GM12865 (cell line): ENCODE measurements at regions not wholly inside any gene's neighbourhood (a gene's known extent, or its start where the extent isn't known, plus 50 kb on each side); places are given as distances from the start of the nearest gene placed in this dataset.

Source experiments
- DNase-seq: peaks from one replicate; pipeline ENCODE4 v3.0.0; 2010; ENCODE audit warnings: low read depth
- H3K4me3 ChIP-seq: 2 replicates; pipeline ENCODE4 v1.5.1; 2011; ENCODE audit warnings: mild to moderate bottlenecking, low read depth, low read length, control low read depth
- CTCF ChIP-seq: IDR thresholded peaks from 2 replicates; pipeline ENCODE4 v1.5.1; 2011; ENCODE audit warnings: low read length, control low read depth, low read depth, inconsistent platforms; ENCODE audit not compliant: insufficient read depth; ENCODE audit errors: missing control alignments

DNA sequence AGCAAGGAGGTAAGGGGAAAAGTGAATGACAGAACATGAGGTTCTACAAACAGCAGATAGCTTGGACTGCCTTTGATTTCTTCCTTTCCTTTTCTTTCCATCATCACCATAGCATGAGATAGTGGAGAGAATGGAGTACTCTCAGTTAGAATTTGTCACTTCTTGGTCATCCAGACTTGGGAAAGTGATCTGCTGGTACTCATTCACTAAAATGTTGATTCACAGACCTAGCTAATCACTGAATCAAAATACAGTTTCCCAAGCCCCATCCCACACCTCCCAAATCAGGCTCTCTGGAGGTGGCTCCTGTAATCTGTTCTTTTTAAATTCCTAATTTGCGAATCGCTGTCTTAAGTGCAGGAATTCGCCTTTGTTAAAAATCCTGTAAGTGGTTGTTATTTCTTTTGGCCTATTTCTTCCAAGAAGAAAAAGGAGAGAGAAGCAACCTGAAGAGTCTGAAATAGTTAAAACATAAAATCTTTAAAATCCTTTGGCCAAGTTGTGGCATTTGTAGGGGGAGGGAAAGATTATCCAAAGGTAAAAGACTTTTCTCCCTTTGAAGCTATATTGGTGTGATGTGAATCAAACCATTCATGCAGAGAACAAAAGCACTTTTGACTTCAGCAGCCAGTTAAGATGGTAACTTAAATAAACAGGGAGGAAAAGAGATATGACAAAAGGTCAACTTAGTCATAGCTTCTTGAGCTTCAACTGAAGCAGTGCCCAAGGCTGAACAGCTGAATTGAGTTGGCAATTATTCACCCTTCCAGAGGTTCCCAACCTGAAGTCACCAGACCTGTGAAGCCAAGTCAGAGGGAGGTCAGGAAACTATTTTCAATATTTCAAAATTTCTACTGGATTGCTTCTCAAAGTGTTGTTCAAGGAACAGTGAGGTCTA is 255.1 kb upstream of the KRR1 start:
- no peak for TF ChIP-seq CTCF
- no peak for DNase-seq
- H3K4me3 ChIP-seq: no peak overlapping the region

GRCh38 chr12:75765170-75766059 is 254.0 kb upstream of the KRR1 start:
- no peak overlapping the region for H3K4me3 ChIP-seq
- no peak for DNase-seq
- no peak for TF ChIP-seq CTCF

- no peak overlapping the region for H3K4me3 ChIP-seq
- no peak for DNase-seq
- no peak for TF ChIP-seq CTCF
These were observed 252.9 kb upstream of the KRR1 start for GRCh38 chr12:75764091-75764841.

GRCh38 chr12:75760573-75761294 is 249.3 kb upstream of the KRR1 start:
- no peak for DNase-seq
- no peak for TF ChIP-seq CTCF
- H3K4me3 ChIP-seq: no peak overlapping the region

- no peak for TF ChIP-seq CTCF
- H3K4me3 ChIP-seq: no peak overlapping the region
- DNase-seq: no peak
These were observed 248.6 kb upstream of the KRR1 start for GRCh38 chr12:75759842-75760572.
